Heart right ventricle (tissue), 16 donors: ENCODE measurements at regions not wholly inside any gene's neighbourhood (a gene's known extent, or its start where the extent isn't known, plus 50 kb on each side); places are given as distances from the start of the nearest gene placed in this dataset.

Experiments
- ATAC-seq, 8 donors: fragments of 200-7000 bp; cut with Tn5 transposase; one replicate each; pipeline ENCODE4 v1.9.1; 2020; ENCODE audit warnings: mild to moderate bottlenecking in 8 of 8, moderate library complexity in 8 of 8, moderate number of reproducible peaks in 1 of 8
- DNase-seq, 2 donors: peaks; one replicate each; pipeline ENCODE4 v3.0.0-alpha.2; 2020
- H3K27ac ChIP-seq, 10 donors: fragments of 200-600 bp; sonication (generic) in 2 of 10; one replicate each; pipeline versions ENCODE4 v1.5.0 to v1.8.0; 2020 to 2022; ENCODE audit warnings: mild to moderate bottlenecking in 3 of 10
- H3K27me3 ChIP-seq, 7 donors: fragments of 200-600 bp; one replicate each; pipeline ENCODE4 v1.8.0; 2021 to 2022; ENCODE audit warnings: mild to moderate bottlenecking in 2 of 7
- H3K36me3 ChIP-seq, 9 donors: fragments of 200-600 bp; sonication (generic) in 1 of 9; one replicate each; pipeline versions ENCODE4 v1.5.0 to v1.8.0; 2020 to 2022; ENCODE audit warnings: mild to moderate bottlenecking in 2 of 9
- H3K4me1 ChIP-seq, 9 donors: fragments of 200-600 bp; sonication (generic) in 1 of 9; one replicate each; pipeline versions ENCODE4 v1.5.0 to v1.8.0; 2020 to 2022; ENCODE audit warnings: mild to moderate bottlenecking in 4 of 9
- H3K4me3 ChIP-seq, 10 donors: fragments of 200-600 bp; sonication (generic) in 2 of 10; one replicate each; pipeline versions ENCODE4 v1.5.0 to v1.8.0; 2020 to 2022; ENCODE audit warnings: mild to moderate bottlenecking in 7 of 10, moderate library complexity in 2 of 10
- H3K9me3 ChIP-seq, 11 donors: fragments of 200-600 bp in 10 of 11; sonication (generic) in 2 of 11; one replicate each; pipeline versions ENCODE4 v1.5.0 to v1.8.0; 2013 to 2022; ENCODE audit warnings: mild to moderate bottlenecking in 2 of 11, control low read depth in 1 of 11, moderate library complexity in 1 of 11
- CTCF ChIP-seq, 9 donors: fragments of 200-600 bp; sonication (generic) in 2 of 9; IDR thresholded peaks; one replicate each; pipeline versions ENCODE4 v1.5.0 to v1.8.0; 2021 to 2022; ENCODE audit warnings: antibody characterized with exemption in 9 of 9, mild to moderate bottlenecking in 5 of 9, moderate library complexity in 1 of 9
- WGBS, 2 donors: extraction: QIAGEN DNeasy Blood & Tissue Kit; methylation state at CpG; one replicate each; pipeline ENCODE4 v1.1.7; 2013; ENCODE audit warnings: inconsistent platforms in 1 of 2; 5-methylcytosine and 5-hydroxymethylcytosine counted together
- intact Hi-C, 10 donors: fragments of 100-400 bp; cut with DNase I; formaldehyde crosslinking; loops; one replicate each; pipeline versions ENCODE4 v1.11.1 to v1.14.2; 2022
- donor health status: Arrhythmogenic right ventricular cardiomyopathy.
- donor health status: ischemic (EF 13 %, LVEDD 7.1; RV severe dilation, severe dysfunction).
- donor health status: healthy with polysubstance abuse.
- donor health status: DM: no; HTN: yes; CAD: no.
- donor health status: DM: no; HTN: no; CAD: no.
- donor health status: ischemic (EF 25% LVEDD 6.9; RV normal size, moderate dysfunction).
- donor health status: ischemic (EF 25% LVEDD 5.7; RV mildly dilated, moderate dysfunction).
- donor health status: healthy.
- donor health status: DM: yes; HTN: yes; CAD: no.
- donor health status: Ischemic cardiomyopathy.
- donor health status: ischemic (EF 35%, LVEDD 5.7; RV mildly dilated, moderate dysfunction).
- donor health status: nonischemic (EF 11% LVEDD 7.7; RV severe dilation, severe dysfunction).
- donor health status: DM: yes; HTN: yes; CAD: no.
- donor health status: PGD.
- donor health status: ischemic (EF 29% LVEDD 5.4; RV normal size, mild dysfunction).
- donor health status: nonischemic (EF 23%, LVEDD 6.1; RV moderate dilation, normal function).

GRCh38 chr13:57286511-57287098 is 119.6 kb downstream of the PRR20E start:
- Histone ChIP-seq H3K4me3 (no peak overlapping the region), H3K27me3 (no peaks in the 10 kb centered on the region), H3K27ac (no peak overlapping the region), H3K4me1 (no peaks in the 10 kb centered on the region), H3K36me3 (no peaks in the 10 kb centered on the region), H3K9me3 (peaks cover 0 to 57% (median 8%) of the 10 kb centered on the region in 11 donors)
- peak in 1 of 8 donors; percentile 53 for ATAC-seq
- 93 to 94% methylated on average over 46 to 49 of the region's 49 CpGs for WGBS, 2 donors
- peak in 1 of 2 donors; percentile 8 for DNase-seq
- intact Hi-C loops, result no loop called here
- TF ChIP-seq CTCF (IDR thresholded peaks at IDR 0.05), result no peak

- Histone ChIP-seq H3K4me1 (no peaks in the 10 kb centered on the region), H3K9me3 (no peaks in the 10 kb centered on the region), H3K36me3 (no peaks in the 10 kb centered on the region), H3K27me3 (no peaks in the 10 kb centered on the region), H3K27ac (no peak overlapping the region), H3K4me3 (no peak overlapping the region)
- no peak for TF ChIP-seq CTCF (IDR thresholded peaks at IDR 0.05)
- intact Hi-C loops, result no loop called here
- DNase-seq (no peak), ATAC-seq (no peak)
- 76 to 83% methylated on average over 1 of the region's 1 CpG for WGBS, 2 donors
Measured at GRCh38 chr13:57302604-57303003, 135.6 kb downstream of the PRR20E start.

- Histone ChIP-seq H3K4me3 (no peak overlapping the region), H3K27me3 (no peaks in the 10 kb centered on the region), H3K36me3 (no peaks in the 10 kb centered on the region), H3K4me1 (no peaks in the 10 kb centered on the region), H3K27ac (no peak overlapping the region), H3K9me3 (no peaks in the 10 kb centered on the region)
- no peak for DNase-seq
- intact Hi-C loops, result no loop called here
- 47 to 86% methylated on average over 15 of the region's 15 CpGs for WGBS, 2 donors
- ATAC-seq, result no peak
- TF ChIP-seq CTCF (IDR thresholded peaks at IDR 0.05), result no peak
Measured at GRCh38 chr13:57311009-57311586, 144.1 kb downstream of the PRR20E start.

DNA sequence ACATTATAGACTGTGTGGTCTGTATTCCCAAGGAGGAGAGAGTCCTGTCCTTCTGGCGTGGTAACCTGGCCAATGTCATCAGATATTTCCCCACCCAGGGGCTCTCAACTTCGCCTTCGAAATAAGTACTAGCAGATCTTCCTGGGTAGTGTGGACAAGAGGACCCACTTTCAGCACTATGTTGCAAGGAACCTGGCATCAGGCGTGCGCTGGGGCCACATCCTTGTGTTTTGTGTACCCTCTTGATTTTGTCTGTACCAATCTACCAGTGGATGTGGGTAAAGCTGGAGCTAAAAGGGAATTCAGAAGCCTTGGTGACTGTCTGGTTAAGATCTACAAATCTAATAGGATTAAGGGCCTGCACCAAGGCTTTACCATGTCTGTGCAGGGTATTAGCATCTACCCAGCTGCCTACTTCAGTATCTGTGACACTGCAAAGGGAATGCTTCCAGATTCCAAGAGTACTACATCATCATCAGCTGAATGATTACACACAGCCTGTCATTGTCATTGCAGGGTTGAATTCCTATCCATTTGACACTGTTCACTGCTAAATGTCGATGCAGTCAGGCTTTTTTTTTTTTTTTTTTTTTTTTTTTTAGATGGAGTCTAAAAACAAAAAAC is 148.0 kb downstream of the PRR20E start:
- no peak for DNase-seq
- H3K27me3 ChIP-seq, result no peaks in the 10 kb centered on the region
- H3K27ac ChIP-seq, result no peak overlapping the region
- intact Hi-C loops, result no loop called here
- peaks cover 0 to 11% (median 0%) of the 10 kb centered on the region in 11 donors for H3K9me3 ChIP-seq
- ATAC-seq, result no peak
- no peak for TF ChIP-seq CTCF (IDR thresholded peaks at IDR 0.05)
- H3K4me1 ChIP-seq, result no peaks in the 10 kb centered on the region
- H3K36me3 ChIP-seq, result no peaks in the 10 kb centered on the region
- no peak overlapping the region for H3K4me3 ChIP-seq
- WGBS, 2 donors, result 78 to 82% methylated on average over 6 of the region's 6 CpGs
